Activated CD4-positive, alpha-beta T cell treated with anti-CD3 and anti-CD28 coated beads, Interleukin-2, amount 50 U/mL, for 48 hours (primary cell): ENCODE measurements at regions not wholly inside any gene's neighbourhood (a gene's known extent, or its start where the extent isn't known, plus 50 kb on each side); places are given as distances from the start of the nearest gene placed in this dataset.

Source experiments
- DNase-seq, 2 experiments: peaks; one replicate each; pipeline ENCODE4 v3.0.0-alpha.2; 2020

DNA sequence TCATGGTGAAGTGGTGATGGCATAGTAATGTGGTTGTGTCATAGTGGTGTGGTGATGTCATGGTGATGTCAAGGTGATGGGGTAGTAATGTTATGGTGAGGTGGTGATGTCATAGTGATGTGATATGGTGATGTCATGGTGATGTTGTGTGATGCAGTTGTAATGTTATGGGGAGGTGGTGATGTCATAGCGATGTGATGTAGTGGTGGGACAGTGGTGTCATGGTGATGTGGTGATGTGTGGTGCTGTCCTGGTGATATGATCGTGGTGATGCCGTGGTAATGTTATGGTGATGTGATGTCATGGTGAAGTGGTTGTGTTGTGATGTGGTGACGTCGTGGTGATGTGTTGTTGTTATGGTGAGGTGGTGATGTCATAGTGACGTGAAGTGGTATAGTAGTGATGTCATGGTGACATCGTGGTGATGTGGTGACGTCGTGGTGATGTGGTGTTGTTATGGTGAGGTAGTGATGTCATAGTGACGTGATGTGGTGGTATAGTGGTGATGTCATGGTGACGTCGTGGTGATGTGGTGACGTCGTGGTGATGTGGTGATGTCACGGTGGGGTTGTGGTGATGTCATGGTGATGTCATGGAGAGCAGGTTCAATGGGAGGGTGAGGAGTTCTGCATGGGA is 242.7 kb upstream of the MYT1L start:
- DNase-seq, result no peak

- DNase-seq, result no peak
Observed at GRCh38 chr2:2573205-2573604, 242.1 kb upstream of the MYT1L start.

GRCh38 chr2:2572393-2573204 is 241.5 kb upstream of the MYT1L start:
- DNase-seq, result no peak

- no peak for DNase-seq
Observed at GRCh38 chr2:2571301-2572150, 240.5 kb upstream of the MYT1L start.

DNA sequence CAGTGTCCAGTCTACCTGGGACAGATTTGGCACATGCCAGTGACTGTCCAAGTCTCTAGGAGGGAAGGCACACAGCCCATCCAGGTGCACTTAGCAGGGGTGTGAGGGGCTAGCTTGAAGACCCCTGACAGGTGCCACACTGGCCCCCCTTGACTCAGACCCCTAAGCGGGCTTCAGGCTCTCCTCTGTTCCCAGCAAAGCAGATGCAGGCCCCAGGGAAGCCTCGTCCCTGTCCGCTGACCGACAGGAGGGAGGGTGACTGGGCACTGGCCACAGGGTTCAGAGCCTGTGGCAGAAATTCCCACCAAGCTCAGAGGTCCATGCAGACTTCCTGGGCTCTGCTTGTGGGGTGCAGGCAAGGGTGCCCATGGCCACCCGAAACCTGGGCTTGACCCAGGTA is 239.8 kb upstream of the MYT1L start:
- DNase-seq, result no peak

DNA sequence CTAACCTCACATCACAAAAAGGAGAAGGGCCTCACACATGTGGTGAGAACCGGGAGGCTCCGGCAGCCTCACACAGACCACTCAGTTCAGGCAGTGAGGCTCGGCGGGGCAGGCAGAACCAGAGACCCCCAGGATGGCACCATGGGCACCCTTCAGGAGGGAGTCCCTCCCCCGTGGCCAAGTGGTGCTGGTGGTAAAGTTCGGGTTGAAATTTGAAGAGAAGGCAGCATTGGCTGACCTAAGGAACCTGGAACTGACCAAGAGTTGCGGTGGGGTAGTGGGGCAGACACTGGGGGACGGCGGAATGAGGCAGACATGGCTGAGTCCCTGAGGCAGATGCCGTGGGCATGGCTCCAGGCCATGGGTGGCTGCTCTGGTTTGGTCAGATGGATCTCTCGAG is 239.3 kb upstream of the MYT1L start:
- no peak for DNase-seq

DNA sequence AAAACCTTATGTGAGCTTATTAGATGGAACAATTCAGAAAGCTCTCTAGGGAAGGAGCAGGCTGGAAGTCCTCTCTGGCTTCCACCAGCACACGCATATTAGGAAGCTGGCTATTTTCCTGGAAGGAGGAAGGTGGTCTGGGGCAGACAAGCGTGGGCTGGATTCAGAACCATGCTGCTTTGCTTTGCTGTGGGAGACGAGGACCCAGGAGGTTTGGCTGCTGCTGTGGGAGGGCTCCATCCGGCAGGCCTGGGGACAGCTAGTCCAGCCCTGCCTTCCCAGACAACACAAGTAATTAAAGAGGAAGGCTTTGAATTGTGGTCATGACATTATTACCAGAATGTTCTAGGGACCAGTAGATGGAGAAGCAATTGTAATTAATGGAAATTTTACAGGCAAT is 238.8 kb upstream of the MYT1L start:
- no peak for DNase-seq

DNA sequence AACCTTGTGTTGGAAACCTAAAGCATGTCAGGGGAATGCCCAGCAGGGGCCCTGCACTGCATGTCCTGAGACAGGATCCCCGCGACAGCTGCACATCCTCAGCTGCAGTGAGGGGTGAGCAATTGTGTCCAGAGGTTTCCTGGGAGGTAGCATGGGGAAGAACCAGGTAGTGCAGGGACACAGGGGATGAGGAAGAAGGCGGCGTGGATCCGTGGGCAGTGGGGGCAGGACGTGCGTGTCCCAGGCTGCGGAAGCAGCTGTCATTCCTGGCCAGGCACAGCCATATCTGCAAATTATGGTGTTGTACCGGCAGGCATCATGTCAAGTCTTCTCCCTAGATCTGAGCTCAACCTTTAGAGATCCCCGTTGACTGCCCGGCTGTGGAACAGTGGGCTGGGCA is 238.2 kb upstream of the MYT1L start:
- no peak for DNase-seq

- no peak for DNase-seq
Observed at GRCh38 chr2:2568411-2568810, 237.3 kb upstream of the MYT1L start.

- no peak for DNase-seq
Observed at GRCh38 chr2:2567776-2568175, 236.7 kb upstream of the MYT1L start.

GRCh38 chr2:2566396-2567323 is 235.6 kb upstream of the MYT1L start:
- no peak for DNase-seq

GRCh38 chr2:2565671-2566070 is 234.6 kb upstream of the MYT1L start:
- no peak for DNase-seq

- DNase-seq, result no peak
Observed at GRCh38 chr2:2564300-2565078, 233.4 kb upstream of the MYT1L start.

DNA sequence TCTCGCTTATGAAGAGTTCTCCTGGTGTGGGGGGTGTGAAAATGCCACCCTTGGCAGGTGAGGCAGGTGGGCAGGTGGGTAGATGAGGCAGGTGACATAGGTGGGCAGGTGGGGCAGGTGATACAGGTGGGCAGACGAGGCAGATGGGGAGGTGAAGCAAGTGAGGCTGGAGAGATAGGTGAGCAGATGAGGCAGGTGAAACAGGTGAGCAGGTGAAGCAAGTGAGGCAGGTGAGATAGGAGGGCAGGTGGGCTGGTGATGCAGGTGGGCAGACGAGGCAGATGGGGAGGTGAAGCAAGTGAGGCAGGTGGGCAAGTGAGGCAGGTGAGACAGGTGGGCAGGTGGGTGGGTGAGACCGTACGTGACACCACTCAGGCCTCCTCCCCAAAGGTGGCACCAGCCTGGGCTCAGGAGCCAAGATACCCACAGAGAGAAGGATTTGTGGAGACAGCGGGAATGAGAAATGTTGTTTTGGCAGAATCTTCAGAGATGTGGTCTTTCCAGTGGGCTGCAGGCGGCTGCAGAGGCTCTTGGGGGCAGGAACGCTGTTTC is 232.3 kb upstream of the MYT1L start:
- no peak for DNase-seq

DNA sequence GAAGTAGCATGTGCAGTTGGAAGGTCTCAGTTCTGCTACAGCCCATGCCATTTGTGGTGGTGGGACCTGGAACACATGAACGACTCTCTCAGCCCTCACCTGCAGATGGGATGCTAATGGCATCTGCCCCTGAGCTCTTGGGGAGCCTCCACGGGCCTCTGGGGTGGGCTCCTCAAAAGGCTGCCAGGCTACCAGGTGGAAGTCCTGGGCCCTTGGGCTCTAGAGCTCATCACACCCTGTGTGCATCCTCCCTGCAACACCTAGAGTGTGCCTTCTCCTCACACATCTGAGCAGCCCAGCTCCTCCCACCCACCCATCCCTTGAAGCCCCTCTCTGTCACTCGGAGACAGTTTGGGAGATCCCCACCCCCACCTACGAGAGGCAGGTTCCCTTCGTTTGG is 231.8 kb upstream of the MYT1L start:
- DNase-seq, result no peak

GRCh38 chr2:2561346-2562095 is 230.4 kb upstream of the MYT1L start:
- DNase-seq, result no peak

- no peak for DNase-seq
Observed at GRCh38 chr2:2560374-2561015, 229.4 kb upstream of the MYT1L start.

- DNase-seq, result no peak
Observed at GRCh38 chr2:2558476-2558875, 227.4 kb upstream of the MYT1L start.

DNA sequence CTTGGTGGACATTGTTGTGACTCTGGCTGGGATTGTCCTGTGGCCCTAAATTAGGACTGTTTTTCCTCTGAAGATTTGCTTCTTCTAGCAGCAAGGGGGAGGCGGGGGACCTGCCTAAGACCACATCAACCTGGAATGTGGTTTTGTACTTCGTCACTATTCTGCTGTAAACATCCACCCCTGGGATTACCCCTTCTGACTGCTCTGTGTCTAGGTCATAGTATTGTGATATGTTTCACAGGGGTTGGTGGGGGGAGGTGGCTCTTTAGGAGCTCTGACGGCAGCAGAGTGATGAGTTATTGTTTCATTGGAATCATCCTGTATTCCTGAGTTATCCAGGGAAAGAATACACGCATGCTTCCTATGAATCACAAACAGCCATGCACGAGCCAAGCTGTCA is 226.4 kb upstream of the MYT1L start:
- no peak for DNase-seq

DNA sequence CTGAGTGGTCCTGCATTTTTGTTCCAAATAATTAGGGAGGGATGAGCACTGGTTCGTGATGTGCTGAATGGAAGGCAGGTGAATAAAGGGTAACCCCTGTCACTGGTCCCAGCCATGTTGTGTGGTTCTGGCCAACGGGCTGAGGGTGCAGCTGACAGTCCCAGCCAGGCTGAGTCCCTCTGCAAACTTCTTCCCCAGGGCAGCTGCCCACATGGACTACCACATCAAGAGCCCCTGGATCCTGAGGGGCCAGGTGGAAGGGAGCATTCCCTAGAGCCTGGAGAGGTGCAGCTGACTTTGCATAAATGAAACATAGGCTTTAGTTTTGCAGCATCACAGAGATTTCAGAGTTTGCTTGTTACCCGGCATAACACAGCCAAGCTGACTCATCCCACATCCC is 219.8 kb upstream of the MYT1L start:
- no peak for DNase-seq
